ENCODE measurements at regions not wholly inside any gene's neighbourhood (a gene's known extent, or its start where the extent isn't known, plus 50 kb on each side); places are given as distances from the start of the nearest gene placed in this dataset.
"Not testable (repeated sequence)": the region's sequence is repeated elsewhere in the genome, so short reads cannot be mapped to it uniquely, and the experiment has no call there.

GRCh38 chr17:71553381-71553780 lies 567.4 kb upstream of the SOX9 start:
- no peak for DNase-seq (ENCODE audit: extremely low read depth in 1 of 11, low read depth in 9 of 11, low spot score in 4 of 11)

- DNase-seq (ENCODE audit: extremely low read depth in 1 of 11, low read depth in 9 of 11, low spot score in 4 of 11) = no peak
Measured at GRCh38 chr17:71558901-71559300, 561.9 kb upstream of the SOX9 start.

GRCh38 chr17:71572343-71572742 lies 548.5 kb upstream of the SOX9 start:
- DNase-seq (ENCODE audit: extremely low read depth in 1 of 11, low read depth in 9 of 11, low spot score in 4 of 11) = no peak

GRCh38 chr17:71578446-71578845 lies 542.4 kb upstream of the SOX9 start:
- no peak for DNase-seq (ENCODE audit: extremely low read depth in 1 of 11, low read depth in 9 of 11, low spot score in 4 of 11)

GRCh38 chr17:71580220-71580619 lies 540.6 kb upstream of the SOX9 start:
- DNase-seq (ENCODE audit: extremely low read depth in 1 of 11, low read depth in 9 of 11, low spot score in 4 of 11) = no peak

GRCh38 chr17:71585540-71585939 lies 535.3 kb upstream of the SOX9 start:
- DNase-seq (ENCODE audit: extremely low read depth in 1 of 11, low read depth in 9 of 11, low spot score in 4 of 11) = no peak

- DNase-seq (ENCODE audit: extremely low read depth in 1 of 11, low read depth in 9 of 11, low spot score in 4 of 11) = no peak
Measured at GRCh38 chr17:71592431-71592830, 528.4 kb upstream of the SOX9 start.

- DNase-seq (ENCODE audit: extremely low read depth in 1 of 11, low read depth in 9 of 11, low spot score in 4 of 11) = no peak
Measured at GRCh38 chr17:71593078-71593477, 527.7 kb upstream of the SOX9 start.

- DNase-seq (ENCODE audit: extremely low read depth in 1 of 11, low read depth in 9 of 11, low spot score in 4 of 11) = not testable (repeated sequence)
Measured at GRCh38 chr17:71599583-71599982, 521.2 kb upstream of the SOX9 start.

- peak in 1 of 11 donors; percentile 11 for DNase-seq (ENCODE audit: extremely low read depth in 1 of 11, low read depth in 9 of 11, low spot score in 4 of 11)
Measured at GRCh38 chr17:71600137-71600789, 520.6 kb upstream of the SOX9 start.

- DNase-seq (ENCODE audit: extremely low read depth in 1 of 11, low read depth in 9 of 11, low spot score in 4 of 11) = no peak
Measured at GRCh38 chr17:71601894-71602504, 518.8 kb upstream of the SOX9 start.

GRCh38 chr17:71613996-71614395 lies 506.8 kb upstream of the SOX9 start:
- no peak for DNase-seq (ENCODE audit: extremely low read depth in 1 of 11, low read depth in 9 of 11, low spot score in 4 of 11)

- DNase-seq (ENCODE audit: extremely low read depth in 1 of 11, low read depth in 9 of 11, low spot score in 4 of 11) = no peak
Measured at GRCh38 chr17:71615820-71616219, 505.0 kb upstream of the SOX9 start.

- DNase-seq (ENCODE audit: extremely low read depth in 1 of 11, low read depth in 9 of 11, low spot score in 4 of 11) = not testable (repeated sequence)
Measured at GRCh38 chr17:71617767-71618166, 503.1 kb upstream of the SOX9 start.

- DNase-seq (ENCODE audit: extremely low read depth in 1 of 11, low read depth in 9 of 11, low spot score in 4 of 11) = no peak
Measured at GRCh38 chr17:71625330-71625729, 495.5 kb upstream of the SOX9 start.

- DNase-seq (ENCODE audit: extremely low read depth in 1 of 11, low read depth in 9 of 11, low spot score in 4 of 11) = no peak
Measured at GRCh38 chr17:71628306-71628705, 492.5 kb upstream of the SOX9 start.

- no peak for DNase-seq (ENCODE audit: extremely low read depth in 1 of 11, low read depth in 9 of 11, low spot score in 4 of 11)
Measured at GRCh38 chr17:71631483-71631882, 489.3 kb upstream of the SOX9 start.

- peak; percentile 15 to 56 (median 28) for DNase-seq (ENCODE audit: extremely low read depth in 1 of 11, low read depth in 9 of 11, low spot score in 4 of 11)
Measured at GRCh38 chr17:71632328-71632727, 488.5 kb upstream of the SOX9 start.

- no peak for DNase-seq (ENCODE audit: extremely low read depth in 1 of 11, low read depth in 9 of 11, low spot score in 4 of 11)
Measured at GRCh38 chr17:71633391-71633849, 487.4 kb upstream of the SOX9 start.

- no peak for DNase-seq (ENCODE audit: extremely low read depth in 1 of 11, low read depth in 9 of 11, low spot score in 4 of 11)
Measured at GRCh38 chr17:71634376-71634775, 486.4 kb upstream of the SOX9 start.

- DNase-seq (ENCODE audit: extremely low read depth in 1 of 11, low read depth in 9 of 11, low spot score in 4 of 11) = no peak
Measured at GRCh38 chr17:71635187-71635586, 485.6 kb upstream of the SOX9 start.

Data from renal cortex interstitium (tissue), 11 donors.